Femur (tissue), 1 donor: ENCODE measurements at regions not wholly inside any gene's neighbourhood (a gene's known extent, or its start where the extent isn't known, plus 50 kb on each side); places are given as distances from the start of the nearest gene placed in this dataset.
"Not testable (repeated sequence)": the region's sequence is repeated elsewhere in the genome, so short reads cannot be mapped to it uniquely, and the experiment has no call there.

Experiments used
- DNase-seq: peaks from one replicate; pipeline ENCODE4 v3.0.0-alpha.2; 2017

- DNase-seq: no peak
These were observed 83.8 kb upstream of the CHST15 start for GRCh38 chr10:124177180-124177518.

- DNase-seq: no peak
These were observed 83.2 kb upstream of the CHST15 start for GRCh38 chr10:124176349-124177179.

GRCh38 chr10:124175701-124176348 lies 82.4 kb upstream of the CHST15 start:
- DNase-seq: no peak

GRCh38 chr10:124174673-124175645 lies 81.6 kb upstream of the CHST15 start:
- DNase-seq: peak; percentile 18

GRCh38 chr10:124174071-124174566 lies 80.7 kb upstream of the CHST15 start:
- peak; percentile 15 for DNase-seq

GRCh38 chr10:124173298-124173900 lies 80.0 kb upstream of the CHST15 start:
- peak; percentile 6 for DNase-seq

- DNase-seq: peak; percentile 66
These were observed 79.0 kb upstream of the CHST15 start for GRCh38 chr10:124172181-124172916.

- DNase-seq: peak; percentile 9
These were observed 78.2 kb upstream of the CHST15 start for GRCh38 chr10:124171561-124171960.

GRCh38 chr10:124170631-124171030 lies 77.2 kb upstream of the CHST15 start:
- DNase-seq: no peak

GRCh38 chr10:124168991-124169802 lies 75.8 kb upstream of the CHST15 start:
- DNase-seq: peak; percentile 9

GRCh38 chr10:124168581-124168980 lies 75.2 kb upstream of the CHST15 start:
- DNase-seq: peak; percentile 5

GRCh38 chr10:124167925-124168324 lies 74.5 kb upstream of the CHST15 start:
- DNase-seq: not testable (repeated sequence)

- DNase-seq: peak; percentile 4
These were observed 73.2 kb upstream of the CHST15 start for GRCh38 chr10:124166431-124167125.

GRCh38 chr10:124165827-124166226 lies 72.4 kb upstream of the CHST15 start:
- DNase-seq: no peak

GRCh38 chr10:124165311-124165710 lies 71.9 kb upstream of the CHST15 start:
- no peak for DNase-seq

- no peak for DNase-seq
These were observed 70.9 kb upstream of the CHST15 start for GRCh38 chr10:124164264-124164663.

- no peak for DNase-seq
These were observed 69.5 kb upstream of the CHST15 start for GRCh38 chr10:124162774-124163354.

GRCh38 chr10:124162136-124162535 lies 68.7 kb upstream of the CHST15 start:
- no peak for DNase-seq

- no peak for DNase-seq
These were observed 68.2 kb upstream of the CHST15 start for GRCh38 chr10:124161601-124162000.
